B cell (primary cell): ENCODE measurements at regions not wholly inside any gene's neighbourhood (a gene's known extent, or its start where the extent isn't known, plus 50 kb on each side); places are given as distances from the start of the nearest gene placed in this dataset.

Experiments used
- ATAC-seq: fragments of 200-7000 bp; cut with Tn5 transposase; one replicate; pipeline ENCODE4 v1.10.0; 2021; ENCODE audit warnings: low read depth, mild to moderate bottlenecking, moderate number of reproducible peaks, moderate library complexity
- CTCF ChIA-PET: fragments of 350-600 bp; sonication (Branson Sonifier 250); formaldehyde crosslinking; loops from one replicate; lab custom pipeline; 2021; ENCODE audit warnings: antibody characterized with exemption, inconsistent platforms; lab: Charles Lee
- POLR2A ChIA-PET: fragments of 350-600 bp; sonication (Branson Sonifier 250); formaldehyde crosslinking; loops from one replicate; lab custom pipeline; 2021; ENCODE audit warnings: antibody characterized with exemption; lab: Charles Lee
- DNase-seq: peaks from one replicate; pipeline ENCODE4 v3.0.0; 2013
- H2AFZ ChIP-seq: 2 replicates; pipeline ENCODE4 v1.6.1; 2012; ENCODE audit warnings: mild to moderate bottlenecking, low read depth, low read length; ENCODE audit not compliant: insufficient read depth, poor library complexity, severe bottlenecking
- H3K27ac ChIP-seq, 2 donors: 1 replicate in 1 of 2; 2 replicates in 1 of 2; pipeline ENCODE4 v1.5.1; 2012 to 2013; ENCODE audit warnings: low read length in 2 of 2, mild to moderate bottlenecking in 2 of 2, moderate library complexity in 1 of 2
- H3K27me3 ChIP-seq, 4 experiments: fragments of 200-600 bp in 1 of 4; sonication (generic) in 1 of 4; replicated peaks in 1 of 4; 1 replicate in 2 of 4; 2 replicates in 2 of 4; pipeline versions ENCODE4 v1.6.1 to v1.7.0; 2013 to 2016; ENCODE audit warnings: low read length in 3 of 4, mild to moderate bottlenecking in 2 of 4, mixed read lengths in 1 of 4, moderate library complexity in 1 of 4; ENCODE audit not compliant: insufficient read depth in 4 of 4, control insufficient read depth in 3 of 4; ENCODE audit errors: control extremely low read depth in 1 of 4
- H3K36me3 ChIP-seq, 2 experiments: replicated peaks in 1 of 2; 1 replicate in 1 of 2; 2 replicates in 1 of 2; pipeline versions ENCODE4 v1.6.1 to v1.7.1; 2013; ENCODE audit warnings: low read length in 1 of 2; ENCODE audit not compliant: insufficient read depth in 2 of 2, control insufficient read depth in 1 of 2; ENCODE audit errors: control extremely low read depth in 1 of 2, extremely low read depth in 1 of 2
- H3K4me1 ChIP-seq, 2 donors: fragments of 200-600 bp in 1 of 2; sonication (generic) in 1 of 2; 1 replicate in 1 of 2; 2 replicates in 1 of 2; pipeline versions ENCODE4 v1.5.1 to v1.6.1; 2013 to 2017; ENCODE audit warnings: low read length in 2 of 2; ENCODE audit not compliant: control insufficient read depth in 2 of 2, insufficient read depth in 2 of 2
- H3K4me2 ChIP-seq: replicated peaks from 2 replicates; pipeline ENCODE3; 2012; ENCODE audit warnings: mild to moderate bottlenecking, low read depth, low read length; ENCODE audit not compliant: poor library complexity, severe bottlenecking
- H3K4me3 ChIP-seq, 5 experiments: fragments of 200-600 bp in 1 of 5; sonication (generic) in 1 of 5; 1 replicate in 3 of 5; 2 replicates in 2 of 5; pipeline versions ENCODE4 v1.5.1 to v1.7.0; 2011 to 2016; ENCODE audit warnings: low read length in 4 of 5, mild to moderate bottlenecking in 4 of 5, low read depth in 2 of 5, control low read depth in 1 of 5, moderate library complexity in 1 of 5; ENCODE audit not compliant: insufficient read depth in 1 of 5; ENCODE audit errors: control extremely low read depth in 1 of 5, extremely low read depth in 1 of 5
- H3K79me2 ChIP-seq: fragments of 200-600 bp; sonication (generic); one replicate; pipeline ENCODE4 v1.6.0; 2016; ENCODE audit warnings: low read length; ENCODE audit not compliant: control insufficient read depth, insufficient read depth
- H3K9ac ChIP-seq: fragments of 200-600 bp; sonication (generic); 2 replicates; pipeline ENCODE4 v1.6.1; 2017; ENCODE audit warnings: mild to moderate bottlenecking, low read length, moderate library complexity
- H3K9me3 ChIP-seq, 3 donors: one replicate each; pipeline versions ENCODE4 v1.6.1 to v1.7.1; 2013; ENCODE audit warnings: low read length in 2 of 3; ENCODE audit not compliant: control insufficient read depth in 2 of 3, insufficient read depth in 1 of 3; ENCODE audit errors: control extremely low read depth in 1 of 3
- H4K20me1 ChIP-seq: 2 replicates; pipeline ENCODE4 v1.6.0; 2012; ENCODE audit warnings: mild to moderate bottlenecking, low read length; ENCODE audit not compliant: insufficient read depth, control insufficient read depth, poor library complexity, severe bottlenecking
- H3K27ac Mint-ChIP-seq: one replicate; pipeline ENCODE4 v1.8.0; 2021; ENCODE audit warnings: mixed read lengths
- H3K27me3 Mint-ChIP-seq: one replicate; pipeline ENCODE4 v1.8.0; 2021; ENCODE audit warnings: mixed read lengths
- H3K4me1 Mint-ChIP-seq: one replicate; pipeline ENCODE4 v1.8.0; 2021; ENCODE audit warnings: mixed read lengths
- H3K4me3 Mint-ChIP-seq: one replicate; pipeline ENCODE4 v1.8.0; 2021; ENCODE audit warnings: mixed read lengths
- H3K9me3 Mint-ChIP-seq: one replicate; pipeline ENCODE4 v1.8.0; 2022; ENCODE audit warnings: mixed read lengths; ENCODE audit not compliant: insufficient read depth
- CTCF ChIP-seq: fragments of 200-600 bp; IDR thresholded peaks from one replicate; pipeline ENCODE4 v1.8.0; 2022; ENCODE audit warnings: antibody characterized with exemption, mild to moderate bottlenecking
- EZH2 ChIP-seq: IDR thresholded peaks from 2 replicates; pipeline ENCODE4 v1.6.1; 2012; ENCODE audit warnings: borderline replicate concordance, low read depth, mild to moderate bottlenecking, moderate library complexity, low read length; ENCODE audit not compliant: insufficient read depth, poor library complexity, severe bottlenecking
- intact Hi-C: fragments of 100-400 bp; cut with micrococcal nuclease; formaldehyde crosslinking; loops from one replicate; pipeline ENCODE4 v1.10.0; 2022

GRCh38 chr12:25372002-25372401 lies 121.3 kb upstream of the KRAS start:
- Histone ChIP-seq H2AFZ (no peak overlapping the region), H3K4me1 (no peaks in the 10 kb centered on the region), H3K27me3 (no peaks in the 10 kb centered on the region), H3K4me3 (no peak overlapping the region), H3K9ac (no peak overlapping the region), H3K9me3 (no peaks in the 10 kb centered on the region), H3K4me2 (no peak overlapping the region), H3K36me3 (no peaks in the 10 kb centered on the region), H3K79me2 (no peaks in the 10 kb centered on the region), H4K20me1 (no peaks in the 10 kb centered on the region), H3K27ac (no peak overlapping the region)
- intact Hi-C loops = no loop called here
- CTCF ChIA-PET = interaction anchor here (0.8 kb wide), 1 partner anchor 13 kb away, joined by 3 read pairs; no protein-coding TSS in a partner anchor
- H3K4me3 Mint-ChIP-seq = no peak overlapping the region
- peaks cover 2% of the 10 kb centered on the region for H3K4me1 Mint-ChIP-seq
- POLR2A ChIA-PET = no interaction called here
- H3K9me3 Mint-ChIP-seq = no peaks in the 10 kb centered on the region
- no peak for TF ChIP-seq CTCF
- no peak for TF ChIP-seq EZH2
- H3K27ac Mint-ChIP-seq = no peak overlapping the region
- no peak for DNase-seq
- no peaks in the 10 kb centered on the region for H3K27me3 Mint-ChIP-seq
- ATAC-seq = no peak

- Histone ChIP-seq H3K9ac (no peak overlapping the region), H2AFZ (no peak overlapping the region), H3K79me2 (no peaks in the 10 kb centered on the region), H3K27ac (no peak overlapping the region), H3K36me3 (no peaks in the 10 kb centered on the region), H3K4me3 (no peak overlapping the region), H3K4me1 (peaks cover 12% of the 10 kb centered on the region in 2 donors), H3K9me3 (peaks cover 0 to 5% (median 1%) of the 10 kb centered on the region in 3 donors), H4K20me1 (no peaks in the 10 kb centered on the region), H3K27me3 (peaks cover 0 to 3% (median 0%) of the 10 kb centered on the region in 4 experiments), H3K4me2 (no peak overlapping the region)
- no peaks in the 10 kb centered on the region for H3K27me3 Mint-ChIP-seq
- peaks cover 15% of the 10 kb centered on the region for H3K4me1 Mint-ChIP-seq
- POLR2A ChIA-PET = interaction anchor here (0.5 to 0.6 kb wide), 2 partner anchors 13 to 711 kb away, joined by 3 to 5 read pairs; no protein-coding TSS in a partner anchor
- intact Hi-C loops = no loop called here
- DNase-seq (no peak), ATAC-seq (no peak)
- H3K27ac Mint-ChIP-seq = no peak overlapping the region
- CTCF ChIA-PET = interaction anchor here (1.1 kb wide), 1 partner anchor 10 kb away, joined by 3 read pairs; no protein-coding TSS in a partner anchor
- TF ChIP-seq CTCF = no peak
- TF ChIP-seq EZH2 = no peak
- no peaks in the 10 kb centered on the region for H3K9me3 Mint-ChIP-seq
- H3K4me3 Mint-ChIP-seq = no peak overlapping the region
Measured at GRCh38 chr12:25368557-25368956, 117.8 kb upstream of the KRAS start.
